Activated naive CD4-positive, alpha-beta T cell treated with anti-CD3 and anti-CD28 coated beads, Interleukin-2, amount 50 U/mL, for 72 hours (primary cell): ENCODE measurements at regions not wholly inside any gene's neighbourhood (a gene's known extent, or its start where the extent isn't known, plus 50 kb on each side); places are given as distances from the start of the nearest gene placed in this dataset.

Experiments
- ATAC-seq, 2 donors: fragments of 150-1000 bp; cut with Tn5 transposase; 2 replicates each; pipeline ENCODE4 v1.10.0; 2021; ENCODE audit warnings: mild to moderate bottlenecking in 2 of 2, moderate library complexity in 2 of 2
- DNase-seq, 2 donors: peaks; one replicate each; pipeline ENCODE4 v3.0.0; 2021 to 2022; ENCODE audit warnings: low spot score in 2 of 2
- H3K27ac Mint-ChIP-seq, 2 donors: one replicate each; pipeline ENCODE4 v1.8.0; 2022; ENCODE audit warnings: mild to moderate bottlenecking in 2 of 2, mixed read lengths in 2 of 2
- H3K36me3 Mint-ChIP-seq, 2 donors: one replicate each; pipeline ENCODE4 v1.8.0; 2022; ENCODE audit warnings: mixed read lengths in 2 of 2
- H3K9me3 Mint-ChIP-seq, 2 donors: one replicate each; pipeline ENCODE4 v1.8.0; 2022; ENCODE audit warnings: mixed read lengths in 2 of 2

GRCh38 chr22:26732284-26732683, 74.9 kb downstream of the MIAT start:
- peaks cover 0 to 11% of the 10 kb centered on the region in 2 donors for H3K36me3 Mint-ChIP-seq
- ATAC-seq (no peak), DNase-seq (no peak)

GRCh38 chr22:26734339-26735018, 77.1 kb downstream of the MIAT start:
- H3K9me3 Mint-ChIP-seq, result no peaks in the 10 kb centered on the region
- H3K36me3 Mint-ChIP-seq, result peaks cover 0 to 9% of the 10 kb centered on the region in 2 donors
- ATAC-seq (no peak), DNase-seq (no peak)
- peak overlapping the region; percentile 3 to 56 for H3K27ac Mint-ChIP-seq

More at GRCh38 chr22:26732284-26732683, 74.9 kb downstream of the MIAT start:
- no peak overlapping the region for H3K27ac Mint-ChIP-seq
- H3K9me3 Mint-ChIP-seq, result no peaks in the 10 kb centered on the region

GRCh38 chr22:26735019-26735409, 77.6 kb downstream of the MIAT start:
- ATAC-seq, result no peak
- Mint-ChIP-seq H3K36me3 (peaks cover 0 to 9% of the 10 kb centered on the region in 2 donors), H3K27ac (peak overlapping the region in 1 of 2 donors; percentile 3), H3K9me3 (no peaks in the 10 kb centered on the region)
- DNase-seq, result no peak

- no peaks in the 10 kb centered on the region for H3K9me3 Mint-ChIP-seq
- H3K36me3 Mint-ChIP-seq, result peaks cover 0 to 5% of the 10 kb centered on the region in 2 donors
- ATAC-seq, result no peak
- DNase-seq, result no peak
- no peak overlapping the region for H3K27ac Mint-ChIP-seq
Observed at GRCh38 chr22:26737262-26737661, 79.9 kb downstream of the MIAT start.

GRCh38 chr22:26740253-26740652, 82.9 kb downstream of the MIAT start:
- Mint-ChIP-seq H3K36me3 (peaks cover 0 to 5% of the 10 kb centered on the region in 2 donors), H3K9me3 (no peaks in the 10 kb centered on the region), H3K27ac (no peak overlapping the region)
- ATAC-seq (no peak), DNase-seq (no peak)

- Mint-ChIP-seq H3K9me3 (no peaks in the 10 kb centered on the region), H3K36me3 (no peaks in the 10 kb centered on the region), H3K27ac (no peak overlapping the region)
- DNase-seq, result no peak
- no peak for ATAC-seq
Observed at GRCh38 chr22:26743149-26743548, 85.8 kb downstream of the MIAT start.

GRCh38 chr22:26744892-26745808, 87.8 kb downstream of the MIAT start:
- H3K9me3 Mint-ChIP-seq, result no peaks in the 10 kb centered on the region
- H3K36me3 Mint-ChIP-seq, result no peaks in the 10 kb centered on the region
- DNase-seq, result no peak
- no peak overlapping the region for H3K27ac Mint-ChIP-seq
- no peak for ATAC-seq

GRCh38 chr22:26746311-26746710, 88.9 kb downstream of the MIAT start:
- no peak overlapping the region for H3K27ac Mint-ChIP-seq
- ATAC-seq, result no peak
- no peaks in the 10 kb centered on the region for H3K9me3 Mint-ChIP-seq
- H3K36me3 Mint-ChIP-seq, result no peaks in the 10 kb centered on the region
- DNase-seq, result no peak

- no peak for ATAC-seq
- no peaks in the 10 kb centered on the region for H3K36me3 Mint-ChIP-seq
- no peak for DNase-seq
- no peak overlapping the region for H3K27ac Mint-ChIP-seq
- H3K9me3 Mint-ChIP-seq, result no peaks in the 10 kb centered on the region
Observed at GRCh38 chr22:26748845-26749244, 91.5 kb downstream of the MIAT start.

- no peak for ATAC-seq
Observed at GRCh38 chr22:26751217-26751616, 93.8 kb downstream of the MIAT start.

GRCh38 chr22:26753125-26753862, 95.9 kb downstream of the MIAT start:
- ATAC-seq, result no peak

More at GRCh38 chr22:26751217-26751616, 93.8 kb downstream of the MIAT start:
- H3K36me3 Mint-ChIP-seq, result no peaks in the 10 kb centered on the region
- no peak for DNase-seq
- H3K9me3 Mint-ChIP-seq, result no peaks in the 10 kb centered on the region
- peak overlapping the region in 1 of 2 donors; percentile 47 for H3K27ac Mint-ChIP-seq

GRCh38 chr22:26756675-26757293, 99.4 kb downstream of the MIAT start:
- ATAC-seq (peak; percentile 77 to 89), DNase-seq (peak in 1 of 2 donors; percentile 84)
- Mint-ChIP-seq H3K27ac (no peak overlapping the region), H3K36me3 (no peaks in the 10 kb centered on the region), H3K9me3 (no peaks in the 10 kb centered on the region)

More at GRCh38 chr22:26753125-26753862, 95.9 kb downstream of the MIAT start:
- H3K36me3 Mint-ChIP-seq, result no peaks in the 10 kb centered on the region
- no peak for DNase-seq
- no peaks in the 10 kb centered on the region for H3K9me3 Mint-ChIP-seq
- peak overlapping the region in 1 of 2 donors; percentile 12 for H3K27ac Mint-ChIP-seq

- Mint-ChIP-seq H3K27ac (no peak overlapping the region), H3K9me3 (no peaks in the 10 kb centered on the region), H3K36me3 (no peaks in the 10 kb centered on the region)
- ATAC-seq, result no peak
- DNase-seq, result no peak
Observed at GRCh38 chr22:26757496-26757895, 100.1 kb downstream of the MIAT start.

- Mint-ChIP-seq H3K36me3 (peaks cover 11 to 22% of the 10 kb centered on the region in 2 donors), H3K9me3 (peaks cover 0 to 8% of the 10 kb centered on the region in 2 donors), H3K27ac (peak overlapping the region in 1 of 2 donors; percentile 57)
- no peak for ATAC-seq
- no peak for DNase-seq
Observed at GRCh38 chr22:26762503-26763472, 105.4 kb downstream of the MIAT start.

- peaks cover 0 to 8% of the 10 kb centered on the region in 2 donors for H3K9me3 Mint-ChIP-seq
- ATAC-seq (no peak), DNase-seq (no peak)
Observed at GRCh38 chr22:26763633-26764361, 106.4 kb downstream of the MIAT start.

More at GRCh38 chr22:26763633-26764361, 106.4 kb downstream of the MIAT start:
- Mint-ChIP-seq H3K27ac (no peak overlapping the region), H3K36me3 (peaks cover 11 to 22% of the 10 kb centered on the region in 2 donors)
